ENCODE measurements at regions not wholly inside any gene's neighbourhood (a gene's known extent, or its start where the extent isn't known, plus 50 kb on each side); places are given as distances from the start of the nearest gene placed in this dataset.
A peak's percentile ranks its signal among the peaks of the same experiment; 100 is the strongest.

GRCh38 chr5:158553195-158553961, 546.3 kb downstream of the EBF1 start:
- DNase-seq (ENCODE audit: low spot score), result no peak

GRCh38 chr5:158552241-158552640, 547.5 kb downstream of the EBF1 start:
- DNase-seq (ENCODE audit: low spot score), result no peak

GRCh38 chr5:158549311-158549710, 550.4 kb downstream of the EBF1 start:
- no peak for DNase-seq (ENCODE audit: low spot score)

- DNase-seq (ENCODE audit: low spot score), result no peak
Observed at GRCh38 chr5:158546748-158547147, 553.0 kb downstream of the EBF1 start.

- DNase-seq (ENCODE audit: low spot score), result no peak
Observed at GRCh38 chr5:158545949-158546530, 553.7 kb downstream of the EBF1 start.

- no peak for DNase-seq (ENCODE audit: low spot score)
Observed at GRCh38 chr5:158544388-158545339, 555.1 kb downstream of the EBF1 start.

GRCh38 chr5:158543539-158544387, 556.0 kb downstream of the EBF1 start:
- DNase-seq (ENCODE audit: low spot score), result no peak

- no peak for DNase-seq (ENCODE audit: low spot score)
Observed at GRCh38 chr5:158541536-158542297, 558.0 kb downstream of the EBF1 start.

GRCh38 chr5:158538506-158539074, 561.1 kb downstream of the EBF1 start:
- no peak for DNase-seq (ENCODE audit: low spot score)

GRCh38 chr5:158537366-158537765, 562.4 kb downstream of the EBF1 start:
- DNase-seq (ENCODE audit: low spot score), result no peak

GRCh38 chr5:158534203-158534602, 565.5 kb downstream of the EBF1 start:
- no peak for DNase-seq (ENCODE audit: low spot score)

- no peak for DNase-seq (ENCODE audit: low spot score)
Observed at GRCh38 chr5:158532739-158533138, 567.0 kb downstream of the EBF1 start.

- no peak for DNase-seq (ENCODE audit: low spot score)
Observed at GRCh38 chr5:158531860-158532259, 567.9 kb downstream of the EBF1 start.

GRCh38 chr5:158530115-158530514, 569.6 kb downstream of the EBF1 start:
- no peak for DNase-seq (ENCODE audit: low spot score)

GRCh38 chr5:158529454-158529853, 570.3 kb downstream of the EBF1 start:
- peak; percentile 9 for DNase-seq (ENCODE audit: low spot score)

- DNase-seq (ENCODE audit: low spot score), result no peak
Observed at GRCh38 chr5:158525663-158526062, 574.1 kb downstream of the EBF1 start.

GRCh38 chr5:158524070-158524469, 575.6 kb downstream of the EBF1 start:
- no peak for DNase-seq (ENCODE audit: low spot score)

GRCh38 chr5:158522776-158523175, 576.9 kb downstream of the EBF1 start:
- no peak for DNase-seq (ENCODE audit: low spot score)

GRCh38 chr5:158521995-158522394, 577.7 kb downstream of the EBF1 start:
- peak; percentile 8 for DNase-seq (ENCODE audit: low spot score)

GRCh38 chr5:158519433-158520021, 580.2 kb downstream of the EBF1 start:
- DNase-seq (ENCODE audit: low spot score), result no peak
